ENCODE measurements at regions not wholly inside any gene's neighbourhood (a gene's known extent, or its start where the extent isn't known, plus 50 kb on each side); places are given as distances from the start of the nearest gene placed in this dataset.
"Not testable (repeated sequence)": the region's sequence is repeated elsewhere in the genome, so short reads cannot be mapped to it uniquely, and the experiment has no call there.

DNA sequence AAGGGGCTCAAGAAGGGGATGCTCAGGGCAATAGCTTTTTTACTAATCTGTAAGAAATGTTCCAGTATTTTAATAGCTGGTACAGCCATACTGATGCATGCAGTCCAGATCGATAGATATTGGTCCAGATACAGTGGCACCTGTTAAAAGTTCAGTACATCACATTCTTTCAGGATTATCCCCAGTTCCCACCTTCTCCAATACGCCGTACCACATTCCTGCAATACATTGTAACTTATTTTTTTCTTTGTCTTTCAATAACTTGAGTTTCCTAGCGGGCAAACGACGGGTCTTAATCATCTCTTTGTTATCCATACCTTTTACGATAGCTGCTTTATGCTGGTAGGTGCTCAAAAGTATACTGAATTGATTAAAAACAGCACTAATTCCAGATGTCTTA lies 136.1 kb upstream of the NBPF19 start:
- TF ChIP-seq, protein P1, sequence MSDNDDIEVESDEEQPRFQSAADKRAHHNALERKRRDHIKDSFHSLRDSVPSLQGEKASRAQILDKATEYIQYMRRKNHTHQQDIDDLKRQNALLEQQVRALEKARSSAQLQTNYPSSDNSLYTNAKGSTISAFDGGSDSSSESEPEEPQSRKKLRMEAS (IDR thresholded peaks at IDR 0.05), result not testable (repeated sequence)
- not testable (repeated sequence) for TF ChIP-seq BACH1 (IDR thresholded peaks at IDR 0.05; ENCODE audit: low read length); YY1 (IDR thresholded peaks at IDR 0.05; ENCODE audit: low read depth, low read length); POLR2AphosphoS5 (IDR thresholded peaks at IDR 0.05; ENCODE audit: low read depth, low read length); SP1 (IDR thresholded peaks at IDR 0.05; ENCODE audit: low read depth, low read length); PHF8 (conservative IDR thresholded peaks at IDR 0.05; ENCODE audit: low read depth, low read length); RBBP5 (IDR thresholded peaks at IDR 0.05; ENCODE audit: borderline replicate concordance, low read depth, low read length); NRF1 (IDR thresholded peaks at IDR 0.05; ENCODE audit: low read depth, low read length); JUND (IDR thresholded peaks at IDR 0.05; ENCODE audit: low read length); EZH2 (IDR thresholded peaks at IDR 0.05; ENCODE audit: low read depth, low read length, severe bottlenecking)
- TF ChIP-seq, protein P2, sequence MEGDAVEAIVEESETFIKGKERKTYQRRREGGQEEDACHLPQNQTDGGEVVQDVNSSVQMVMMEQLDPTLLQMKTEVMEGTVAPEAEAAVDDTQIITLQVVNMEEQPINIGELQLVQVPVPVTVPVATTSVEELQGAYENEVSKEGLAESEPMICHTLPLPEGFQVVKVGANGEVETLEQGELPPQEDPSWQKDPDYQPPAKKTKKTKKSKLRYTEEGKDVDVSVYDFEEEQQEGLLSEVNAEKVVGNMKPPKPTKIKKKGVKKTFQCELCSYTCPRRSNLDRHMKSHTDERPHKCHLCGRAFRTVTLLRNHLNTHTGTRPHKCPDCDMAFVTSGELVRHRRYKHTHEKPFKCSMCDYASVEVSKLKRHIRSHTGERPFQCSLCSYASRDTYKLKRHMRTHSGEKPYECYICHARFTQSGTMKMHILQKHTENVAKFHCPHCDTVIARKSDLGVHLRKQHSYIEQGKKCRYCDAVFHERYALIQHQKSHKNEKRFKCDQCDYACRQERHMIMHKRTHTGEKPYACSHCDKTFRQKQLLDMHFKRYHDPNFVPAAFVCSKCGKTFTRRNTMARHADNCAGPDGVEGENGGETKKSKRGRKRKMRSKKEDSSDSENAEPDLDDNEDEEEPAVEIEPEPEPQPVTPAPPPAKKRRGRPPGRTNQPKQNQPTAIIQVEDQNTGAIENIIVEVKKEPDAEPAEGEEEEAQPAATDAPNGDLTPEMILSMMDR (IDR thresholded peaks at IDR 0.05; ENCODE audit: control extremely low read depth in 1 of 3, insufficient read depth in 1 of 3, low read depth in 1 of 3, low read length in 3 of 3), result not testable (repeated sequence)
- TF ChIP-seq, protein P3, sequence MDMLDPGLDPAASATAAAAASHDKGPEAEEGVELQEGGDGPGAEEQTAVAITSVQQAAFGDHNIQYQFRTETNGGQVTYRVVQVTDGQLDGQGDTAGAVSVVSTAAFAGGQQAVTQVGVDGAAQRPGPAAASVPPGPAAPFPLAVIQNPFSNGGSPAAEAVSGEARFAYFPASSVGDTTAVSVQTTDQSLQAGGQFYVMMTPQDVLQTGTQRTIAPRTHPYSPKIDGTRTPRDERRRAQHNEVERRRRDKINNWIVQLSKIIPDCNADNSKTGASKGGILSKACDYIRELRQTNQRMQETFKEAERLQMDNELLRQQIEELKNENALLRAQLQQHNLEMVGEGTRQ (IDR thresholded peaks at IDR 0.05; ENCODE audit: low read length), result not testable (repeated sequence)
